ENCODE measurements at regions not wholly inside any gene's neighbourhood (a gene's known extent, or its start where the extent isn't known, plus 50 kb on each side); places are given as distances from the start of the nearest gene placed in this dataset.

GRCh38 chr13:79141082-79141481 lies 265.0 kb downstream of the RBM26 start:
- no peak for TF ChIP-seq CTCF (IDR thresholded peaks at IDR 0.05; ENCODE audit: control insufficient read depth, insufficient read depth, low read depth, low read length, missing control alignments)
- no peak overlapping the region for H3K4me3 ChIP-seq (ENCODE audit: control insufficient read depth, low read depth, low read length)
- no peak for DNase-seq (ENCODE audit: low read depth)

GRCh38 chr13:79128158-79128557 lies 277.9 kb downstream of the RBM26 start:
- no peak overlapping the region for H3K4me3 ChIP-seq (ENCODE audit: control insufficient read depth, low read depth, low read length)
- TF ChIP-seq CTCF (IDR thresholded peaks at IDR 0.05; ENCODE audit: control insufficient read depth, insufficient read depth, low read depth, low read length, missing control alignments), result no peak
- DNase-seq (ENCODE audit: low read depth), result no peak

- DNase-seq (ENCODE audit: low read depth), result no peak
- H3K4me3 ChIP-seq (ENCODE audit: control insufficient read depth, low read depth, low read length), result no peak overlapping the region
- TF ChIP-seq CTCF (IDR thresholded peaks at IDR 0.05; ENCODE audit: control insufficient read depth, insufficient read depth, low read depth, low read length, missing control alignments), result no peak
Measured at GRCh38 chr13:79126706-79127105, 279.3 kb downstream of the RBM26 start.

- no peak for DNase-seq (ENCODE audit: low read depth)
- H3K4me3 ChIP-seq (ENCODE audit: control insufficient read depth, low read depth, low read length), result no peak overlapping the region
- TF ChIP-seq CTCF (IDR thresholded peaks at IDR 0.05; ENCODE audit: control insufficient read depth, insufficient read depth, low read depth, low read length, missing control alignments), result no peak
Measured at GRCh38 chr13:79124183-79124582, 281.9 kb downstream of the RBM26 start.

GRCh38 chr13:79121286-79121685 lies 284.8 kb downstream of the RBM26 start:
- H3K4me3 ChIP-seq (ENCODE audit: control insufficient read depth, low read depth, low read length), result no peak overlapping the region
- no peak for TF ChIP-seq CTCF (IDR thresholded peaks at IDR 0.05; ENCODE audit: control insufficient read depth, insufficient read depth, low read depth, low read length, missing control alignments)
- no peak for DNase-seq (ENCODE audit: low read depth)

GRCh38 chr13:79119578-79120107 lies 286.4 kb downstream of the RBM26 start:
- no peak for DNase-seq (ENCODE audit: low read depth)
- H3K4me3 ChIP-seq (ENCODE audit: control insufficient read depth, low read depth, low read length), result no peak overlapping the region
- no peak for TF ChIP-seq CTCF (IDR thresholded peaks at IDR 0.05; ENCODE audit: control insufficient read depth, insufficient read depth, low read depth, low read length, missing control alignments)

GRCh38 chr13:79112016-79112415 lies 294.0 kb downstream of the RBM26 start:
- no peak for DNase-seq (ENCODE audit: low read depth)
- no peak overlapping the region for H3K4me3 ChIP-seq (ENCODE audit: control insufficient read depth, low read depth, low read length)
- no peak for TF ChIP-seq CTCF (IDR thresholded peaks at IDR 0.05; ENCODE audit: control insufficient read depth, insufficient read depth, low read depth, low read length, missing control alignments)
